ENCODE measurements at regions not wholly inside any gene's neighbourhood (a gene's known extent, or its start where the extent isn't known, plus 50 kb on each side); places are given as distances from the start of the nearest gene placed in this dataset.

DNA sequence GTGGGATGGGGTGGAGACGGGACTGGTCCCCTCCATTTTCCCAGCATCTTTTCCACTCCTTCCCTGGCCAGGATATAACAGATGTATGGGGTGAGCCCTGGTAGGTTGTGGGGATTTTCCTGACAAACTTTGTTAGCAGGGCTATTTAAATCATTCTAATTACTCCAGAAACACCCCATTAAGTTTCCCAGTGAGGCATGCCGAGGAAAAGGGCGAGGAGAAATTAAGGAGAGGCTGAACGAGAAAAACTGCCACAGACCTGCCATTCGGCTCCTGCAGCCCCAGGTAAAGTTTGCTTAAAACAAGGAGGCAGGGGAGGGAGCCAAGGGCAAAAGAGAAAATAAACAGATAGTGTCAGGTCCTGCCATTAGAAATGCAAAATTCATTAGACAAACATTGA lies 428.2 kb downstream of the BUD13 start:
- TF ChIP-seq SMC3 (IDR thresholded peaks at IDR 0.05; ENCODE audit: low read depth, low read length), result no peak
- no peak for TF ChIP-seq PBX3 (IDR thresholded peaks at IDR 0.05)
- TF ChIP-seq YY1 (IDR thresholded peaks at IDR 0.05; ENCODE audit: low read depth), result no peak
- TF ChIP-seq POLR2AphosphoS5 (IDR thresholded peaks at IDR 0.05; ENCODE audit: low read depth, low read length), result no peak
- TF ChIP-seq, protein P1, sequence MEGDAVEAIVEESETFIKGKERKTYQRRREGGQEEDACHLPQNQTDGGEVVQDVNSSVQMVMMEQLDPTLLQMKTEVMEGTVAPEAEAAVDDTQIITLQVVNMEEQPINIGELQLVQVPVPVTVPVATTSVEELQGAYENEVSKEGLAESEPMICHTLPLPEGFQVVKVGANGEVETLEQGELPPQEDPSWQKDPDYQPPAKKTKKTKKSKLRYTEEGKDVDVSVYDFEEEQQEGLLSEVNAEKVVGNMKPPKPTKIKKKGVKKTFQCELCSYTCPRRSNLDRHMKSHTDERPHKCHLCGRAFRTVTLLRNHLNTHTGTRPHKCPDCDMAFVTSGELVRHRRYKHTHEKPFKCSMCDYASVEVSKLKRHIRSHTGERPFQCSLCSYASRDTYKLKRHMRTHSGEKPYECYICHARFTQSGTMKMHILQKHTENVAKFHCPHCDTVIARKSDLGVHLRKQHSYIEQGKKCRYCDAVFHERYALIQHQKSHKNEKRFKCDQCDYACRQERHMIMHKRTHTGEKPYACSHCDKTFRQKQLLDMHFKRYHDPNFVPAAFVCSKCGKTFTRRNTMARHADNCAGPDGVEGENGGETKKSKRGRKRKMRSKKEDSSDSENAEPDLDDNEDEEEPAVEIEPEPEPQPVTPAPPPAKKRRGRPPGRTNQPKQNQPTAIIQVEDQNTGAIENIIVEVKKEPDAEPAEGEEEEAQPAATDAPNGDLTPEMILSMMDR (IDR thresholded peaks at IDR 0.05), result no peak
- no peak for TF ChIP-seq TEAD4 (IDR thresholded peaks at IDR 0.05; ENCODE audit: borderline replicate concordance, insufficient read depth)
- no peak for TF ChIP-seq SIN3A (IDR thresholded peaks at IDR 0.05; ENCODE audit: borderline replicate concordance, low read depth, low read length)
- no peak for TF ChIP-seq RAD21 (IDR thresholded peaks at IDR 0.05; ENCODE audit: low read length)

All from SK-N-SH (cell line).